ENCODE measurements at regions not wholly inside any gene's neighbourhood (a gene's known extent, or its start where the extent isn't known, plus 50 kb on each side); places are given as distances from the start of the nearest gene placed in this dataset.

DNA sequence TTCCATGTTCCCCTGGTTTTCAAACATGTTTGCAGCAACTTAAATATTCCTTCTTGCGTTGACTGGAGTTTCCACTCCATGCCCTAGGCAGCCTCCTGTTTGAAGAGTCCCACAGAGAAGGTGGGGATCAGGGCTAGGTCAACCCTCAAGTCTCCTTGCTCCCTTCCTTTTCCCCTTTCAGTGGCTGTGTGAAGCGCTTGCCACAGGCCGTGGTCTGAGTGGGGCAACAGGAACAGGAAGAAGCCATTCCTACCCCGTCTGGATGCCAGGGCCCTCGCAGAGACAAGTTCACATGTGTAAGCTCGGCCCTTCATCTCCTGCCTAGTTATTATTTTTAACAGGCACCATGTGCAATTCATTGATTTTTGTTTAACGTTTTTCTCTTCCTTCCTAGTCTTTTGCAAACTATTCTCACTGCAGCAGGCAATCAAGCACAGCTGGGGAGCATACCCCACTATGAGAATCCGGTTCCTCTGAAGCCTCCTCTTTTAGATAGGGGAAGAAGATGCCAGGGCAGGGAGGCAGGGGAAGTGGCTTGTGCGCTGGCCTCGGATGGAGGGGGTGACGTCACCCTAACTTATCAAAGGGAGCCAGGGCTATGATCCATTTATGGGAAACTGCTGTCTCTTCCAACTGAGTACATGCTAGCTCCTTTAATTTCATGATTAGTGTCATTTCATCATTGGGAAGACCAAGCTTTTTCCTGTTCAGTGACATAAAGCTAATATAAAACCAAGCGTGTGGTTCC is 64.2 kb downstream of the PRLHR start:
- Histone ChIP-seq H3K27ac (ENCODE audit: low read length) (no peak overlapping the region), H3K27me3 (ENCODE audit: control insufficient read depth, insufficient read depth, low read length) (peaks cover 7% of the 10 kb centered on the region), H3K4me3 (ENCODE audit: low read depth in 2 of 2, low read length in 2 of 2) (no peak overlapping the region), H3K9me3 (ENCODE audit: control insufficient read depth, insufficient read depth, low read depth, low read length) (no peaks in the 10 kb centered on the region), H3K4me1 (ENCODE audit: control insufficient read depth, insufficient read depth, low read length) (no peaks in the 10 kb centered on the region), H3K36me3 (ENCODE audit: control insufficient read depth, insufficient read depth, low read length) (no peaks in the 10 kb centered on the region)
- intact Hi-C loops (cut with micrococcal nuclease; ENCODE audit: unreplicated experiment) (no loop called here), in situ Hi-C loops (cut with HindIII; ENCODE audit: low pct_unique_long_range_greater_than_20kb, low sequenced_read_pairs) (no loop called here)
- DNase-seq (ENCODE audit: low read depth, low spot score) (no peak), ATAC-seq (no peak)
- CTCF ChIA-PET = interaction anchor here (0.5 kb wide), 1 partner anchor 1036 kb away, joined by 3 read pairs; no protein-coding TSS in a partner anchor
- BruUV-seq (replicated peaks) = no TSS peak
- TF ChIP-seq, protein P1, sequence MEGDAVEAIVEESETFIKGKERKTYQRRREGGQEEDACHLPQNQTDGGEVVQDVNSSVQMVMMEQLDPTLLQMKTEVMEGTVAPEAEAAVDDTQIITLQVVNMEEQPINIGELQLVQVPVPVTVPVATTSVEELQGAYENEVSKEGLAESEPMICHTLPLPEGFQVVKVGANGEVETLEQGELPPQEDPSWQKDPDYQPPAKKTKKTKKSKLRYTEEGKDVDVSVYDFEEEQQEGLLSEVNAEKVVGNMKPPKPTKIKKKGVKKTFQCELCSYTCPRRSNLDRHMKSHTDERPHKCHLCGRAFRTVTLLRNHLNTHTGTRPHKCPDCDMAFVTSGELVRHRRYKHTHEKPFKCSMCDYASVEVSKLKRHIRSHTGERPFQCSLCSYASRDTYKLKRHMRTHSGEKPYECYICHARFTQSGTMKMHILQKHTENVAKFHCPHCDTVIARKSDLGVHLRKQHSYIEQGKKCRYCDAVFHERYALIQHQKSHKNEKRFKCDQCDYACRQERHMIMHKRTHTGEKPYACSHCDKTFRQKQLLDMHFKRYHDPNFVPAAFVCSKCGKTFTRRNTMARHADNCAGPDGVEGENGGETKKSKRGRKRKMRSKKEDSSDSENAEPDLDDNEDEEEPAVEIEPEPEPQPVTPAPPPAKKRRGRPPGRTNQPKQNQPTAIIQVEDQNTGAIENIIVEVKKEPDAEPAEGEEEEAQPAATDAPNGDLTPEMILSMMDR (IDR thresholded peaks at IDR 0.05) = no peak
- TF ChIP-seq POLR2AphosphoS5 (IDR thresholded peaks at IDR 0.05; ENCODE audit: low read depth, low read length) (no peak), SIN3A (IDR thresholded peaks at IDR 0.05; ENCODE audit: borderline replicate concordance, insufficient read depth, low read depth, low read length) (no peak), TCF7L2 (IDR thresholded peaks at IDR 0.05; ENCODE audit: low read depth, low read length) (no peak)
- TF ChIP-seq, protein P2, sequence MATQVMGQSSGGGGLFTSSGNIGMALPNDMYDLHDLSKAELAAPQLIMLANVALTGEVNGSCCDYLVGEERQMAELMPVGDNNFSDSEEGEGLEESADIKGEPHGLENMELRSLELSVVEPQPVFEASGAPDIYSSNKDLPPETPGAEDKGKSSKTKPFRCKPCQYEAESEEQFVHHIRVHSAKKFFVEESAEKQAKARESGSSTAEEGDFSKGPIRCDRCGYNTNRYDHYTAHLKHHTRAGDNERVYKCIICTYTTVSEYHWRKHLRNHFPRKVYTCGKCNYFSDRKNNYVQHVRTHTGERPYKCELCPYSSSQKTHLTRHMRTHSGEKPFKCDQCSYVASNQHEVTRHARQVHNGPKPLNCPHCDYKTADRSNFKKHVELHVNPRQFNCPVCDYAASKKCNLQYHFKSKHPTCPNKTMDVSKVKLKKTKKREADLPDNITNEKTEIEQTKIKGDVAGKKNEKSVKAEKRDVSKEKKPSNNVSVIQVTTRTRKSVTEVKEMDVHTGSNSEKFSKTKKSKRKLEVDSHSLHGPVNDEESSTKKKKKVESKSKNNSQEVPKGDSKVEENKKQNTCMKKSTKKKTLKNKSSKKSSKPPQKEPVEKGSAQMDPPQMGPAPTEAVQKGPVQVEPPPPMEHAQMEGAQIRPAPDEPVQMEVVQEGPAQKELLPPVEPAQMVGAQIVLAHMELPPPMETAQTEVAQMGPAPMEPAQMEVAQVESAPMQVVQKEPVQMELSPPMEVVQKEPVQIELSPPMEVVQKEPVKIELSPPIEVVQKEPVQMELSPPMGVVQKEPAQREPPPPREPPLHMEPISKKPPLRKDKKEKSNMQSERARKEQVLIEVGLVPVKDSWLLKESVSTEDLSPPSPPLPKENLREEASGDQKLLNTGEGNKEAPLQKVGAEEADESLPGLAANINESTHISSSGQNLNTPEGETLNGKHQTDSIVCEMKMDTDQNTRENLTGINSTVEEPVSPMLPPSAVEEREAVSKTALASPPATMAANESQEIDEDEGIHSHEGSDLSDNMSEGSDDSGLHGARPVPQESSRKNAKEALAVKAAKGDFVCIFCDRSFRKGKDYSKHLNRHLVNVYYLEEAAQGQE (IDR thresholded peaks at IDR 0.05; ENCODE audit: insufficient read depth in 1 of 2, low read depth in 2 of 2, low read length in 1 of 2) = no peak
- POLR2A ChIA-PET = no interaction called here

DNA sequence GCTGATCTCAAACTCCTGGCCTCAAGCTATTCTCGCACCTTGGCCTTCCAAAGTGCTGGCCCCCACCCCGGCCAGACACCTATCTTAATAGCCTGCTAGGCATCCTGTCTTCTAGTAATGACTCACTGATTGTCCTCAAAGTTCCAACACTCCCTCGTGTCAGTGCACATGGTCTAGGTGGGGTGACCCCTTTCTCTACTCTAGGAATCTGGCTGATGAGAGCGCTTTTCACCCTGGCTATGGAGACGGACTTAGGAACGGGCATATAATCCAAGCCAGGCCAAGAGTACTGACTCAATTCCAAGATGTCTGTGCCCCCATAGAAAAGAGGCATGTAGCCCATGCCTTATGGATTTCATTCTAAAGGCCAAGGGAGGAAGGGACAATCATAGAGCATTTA is 67.0 kb downstream of the PRLHR start:
- ChIA-PET CTCF (no interaction called here), POLR2A (no interaction called here)
- H3K27me3 ChIP-seq (ENCODE audit: control insufficient read depth, insufficient read depth, low read length) = peaks cover 4% of the 10 kb centered on the region; the same call in 1 of the 2 replicates
- H3K9me3 ChIP-seq (ENCODE audit: control insufficient read depth, insufficient read depth, low read depth, low read length) = no peaks in the 10 kb centered on the region
- no peak overlapping the region for H3K4me3 ChIP-seq (ENCODE audit: low read depth in 2 of 2, low read length in 2 of 2)
- in situ Hi-C loops (cut with HindIII; ENCODE audit: low pct_unique_long_range_greater_than_20kb, low sequenced_read_pairs) (no loop called here), intact Hi-C loops (cut with micrococcal nuclease; ENCODE audit: unreplicated experiment) (no loop called here)
- DNase-seq (ENCODE audit: low read depth, low spot score) (no peak), ATAC-seq (no peak)
- no peaks in the 10 kb centered on the region for H3K4me1 ChIP-seq (ENCODE audit: control insufficient read depth, insufficient read depth, low read length)
- no TSS peak for BruUV-seq (replicated peaks)
- no peaks in the 10 kb centered on the region for H3K36me3 ChIP-seq (ENCODE audit: control insufficient read depth, insufficient read depth, low read length)
- TF ChIP-seq, protein P2 (IDR thresholded peaks at IDR 0.05; ENCODE audit: insufficient read depth in 1 of 2, low read depth in 2 of 2, low read length in 1 of 2) = no peak
- TF ChIP-seq, protein P1 (IDR thresholded peaks at IDR 0.05) = no peak
- no peak for TF ChIP-seq TCF7L2 (IDR thresholded peaks at IDR 0.05; ENCODE audit: low read depth, low read length)
- TF ChIP-seq POLR2AphosphoS5 (IDR thresholded peaks at IDR 0.05; ENCODE audit: low read depth, low read length) = no peak
- no peak for TF ChIP-seq SIN3A (IDR thresholded peaks at IDR 0.05; ENCODE audit: borderline replicate concordance, insufficient read depth, low read depth, low read length)
- H3K27ac ChIP-seq (ENCODE audit: low read length) = no peak overlapping the region
